H9 (cell line): ENCODE measurements at regions not wholly inside any gene's neighbourhood (a gene's known extent, or its start where the extent isn't known, plus 50 kb on each side); places are given as distances from the start of the nearest gene placed in this dataset.

Experiments
- DNase-seq: peaks from one replicate; pipeline ENCODE4 v3.0.0-alpha.2; 2017
- H2AFZ ChIP-seq: one replicate; pipeline ENCODE4 v1.6.1; 2013; ENCODE audit warnings: mild to moderate bottlenecking, low read length, control low read depth, moderate library complexity
- H2AK5ac ChIP-seq: 2 replicates; pipeline ENCODE4 v1.6.1; 2013; ENCODE audit warnings: low read length, control low read depth, mixed read lengths; ENCODE audit not compliant: insufficient read length
- H2BK120ac ChIP-seq: one replicate; pipeline ENCODE4 v1.6.1; 2013; ENCODE audit warnings: low read depth, mild to moderate bottlenecking, low read length, control low read depth, inconsistent platforms; ENCODE audit not compliant: poor library complexity, severe bottlenecking
- H2BK12ac ChIP-seq: 2 replicates; pipeline ENCODE4 v1.6.1; 2013; ENCODE audit warnings: low read length, control low read depth, mixed read lengths, low read depth; ENCODE audit not compliant: insufficient read length
- H2BK15ac ChIP-seq: 2 replicates; pipeline ENCODE4 v1.6.1; 2013; ENCODE audit warnings: low read depth, low read length, control low read depth
- H2BK20ac ChIP-seq: one replicate; pipeline ENCODE4 v1.6.1; 2013; ENCODE audit warnings: low read depth, mild to moderate bottlenecking, low read length, control low read depth, inconsistent platforms; ENCODE audit not compliant: poor library complexity, severe bottlenecking
- H2BK5ac ChIP-seq: 2 replicates; pipeline ENCODE4 v1.6.1; 2013; ENCODE audit warnings: low read length, control low read depth, mixed read lengths; ENCODE audit not compliant: insufficient read length
- H3K14ac ChIP-seq: 2 replicates; pipeline ENCODE4 v1.6.1; 2013; ENCODE audit warnings: low read length, control low read depth; ENCODE audit not compliant: insufficient read depth
- H3K18ac ChIP-seq: 2 replicates; pipeline ENCODE4 v1.6.1; 2013; ENCODE audit warnings: low read depth, mild to moderate bottlenecking, mixed read lengths, low read length, control low read depth; ENCODE audit not compliant: insufficient read length
- H3K23ac ChIP-seq: 2 replicates; pipeline ENCODE4 v1.6.1; 2013; ENCODE audit warnings: low read length, control low read depth, mixed read lengths, low read depth; ENCODE audit not compliant: insufficient read length
- H3K23me2 ChIP-seq: 2 replicates; pipeline ENCODE4 v1.6.1; 2013; ENCODE audit warnings: low read depth, mild to moderate bottlenecking, mixed read lengths, low read length, control low read depth; ENCODE audit not compliant: insufficient read length, poor library complexity, severe bottlenecking
- H3K27ac ChIP-seq: 2 replicates; pipeline ENCODE4 v1.5.1; 2013; ENCODE audit warnings: low read length, control low read depth, mixed read lengths, low read depth; ENCODE audit not compliant: insufficient read length
- H3K27me3 ChIP-seq: 2 replicates; pipeline ENCODE4 v1.6.1; 2013; ENCODE audit warnings: low read length, control low read depth, inconsistent platforms; ENCODE audit not compliant: insufficient read depth
- H3K4ac ChIP-seq: 2 replicates; pipeline ENCODE4 v1.6.1; 2013; ENCODE audit warnings: low read depth, mild to moderate bottlenecking, control low read depth, inconsistent platforms, low read length, moderate library complexity
- H3K4me1 ChIP-seq: 2 replicates; pipeline ENCODE4 v1.6.1; 2013; ENCODE audit warnings: low read length, control low read depth, inconsistent platforms; ENCODE audit not compliant: insufficient read depth
- H3K4me2 ChIP-seq: 2 replicates; pipeline ENCODE4 v1.6.1; 2013; ENCODE audit warnings: low read length, control low read depth, mixed read lengths; ENCODE audit not compliant: insufficient read length, insufficient read depth
- H3K56ac ChIP-seq: 2 replicates; pipeline ENCODE4 v1.6.1; 2013; ENCODE audit warnings: low read depth, mild to moderate bottlenecking, mixed read lengths, low read length, control low read depth; ENCODE audit not compliant: insufficient read length
- H3K79me1 ChIP-seq: 2 replicates; pipeline ENCODE4 v1.6.1; 2013; ENCODE audit warnings: low read depth, mild to moderate bottlenecking, moderate library complexity, low read length, control low read depth, inconsistent platforms; ENCODE audit not compliant: insufficient read depth, poor library complexity, severe bottlenecking
- H3K79me2 ChIP-seq: 2 replicates; pipeline ENCODE4 v1.6.1; 2013; ENCODE audit warnings: low read length, control low read depth, inconsistent platforms; ENCODE audit not compliant: insufficient read depth
- H3K9ac ChIP-seq: 2 replicates; pipeline ENCODE4 v1.6.1; 2013; ENCODE audit warnings: low read length, control low read depth, mixed read lengths; ENCODE audit not compliant: insufficient read length; ENCODE audit errors: extremely low read depth
- H3K9me3 ChIP-seq: one replicate; pipeline ENCODE4 v1.6.1; 2013; ENCODE audit warnings: low read depth, low read length, inconsistent platforms; ENCODE audit not compliant: control insufficient read depth
- H3T11ph ChIP-seq: one replicate; pipeline ENCODE4 v1.6.1; 2013; ENCODE audit warnings: mild to moderate bottlenecking, low read length, control low read depth, inconsistent platforms
- H4K20me1 ChIP-seq: one replicate; pipeline ENCODE4 v1.6.1; 2013; ENCODE audit not compliant: control insufficient read depth, insufficient read length, insufficient read depth
- H4K5ac ChIP-seq: 2 replicates; pipeline ENCODE4 v1.6.1; 2013; ENCODE audit warnings: low read depth, mild to moderate bottlenecking, mixed read lengths, low read length, control low read depth; ENCODE audit not compliant: insufficient read length
- H4K8ac ChIP-seq: replicated peaks from 2 replicates; pipeline ENCODE4 v1.6.1; 2013; ENCODE audit warnings: low read length, control low read depth, mixed read lengths, low read depth; ENCODE audit not compliant: insufficient read length
- H4K91ac ChIP-seq: 2 replicates; pipeline ENCODE4 v1.6.1; 2013; ENCODE audit warnings: low read depth, mild to moderate bottlenecking, moderate library complexity, mixed read lengths, low read length, control low read depth; ENCODE audit not compliant: insufficient read length
- H3K27ac Mint-ChIP-seq, 3 experiments: 2 replicates in 2 of 3; 3 replicates in 1 of 3; pipeline ENCODE4 v1.8.0; 2020 to 2021; ENCODE audit warnings: mixed read lengths in 3 of 3, mild to moderate bottlenecking in 1 of 3, moderate library complexity in 1 of 3
- H3K27me3 Mint-ChIP-seq: 2 replicates; pipeline ENCODE4 v1.8.0; 2021; ENCODE audit warnings: low read depth, mild to moderate bottlenecking, moderate library complexity, mixed read lengths
- H3K36me3 Mint-ChIP-seq, 3 experiments: 2 replicates in 2 of 3; 3 replicates in 1 of 3; pipeline ENCODE4 v1.8.0; 2020 to 2021; ENCODE audit warnings: low read depth in 3 of 3, mixed read lengths in 3 of 3; ENCODE audit not compliant: insufficient read depth in 1 of 3
- H3K4me1 Mint-ChIP-seq, 2 experiments: 2 replicates each; pipeline ENCODE4 v1.8.0; 2020; ENCODE audit warnings: mixed read lengths in 2 of 2
- H3K4me3 Mint-ChIP-seq, 2 experiments: 2 replicates in 1 of 2; 3 replicates in 1 of 2; pipeline ENCODE4 v1.8.0; 2020 to 2021; ENCODE audit warnings: mild to moderate bottlenecking in 2 of 2, mixed read lengths in 2 of 2, moderate library complexity in 1 of 2
- H3K9me3 Mint-ChIP-seq, 2 experiments: 2 replicates in 1 of 2; 3 replicates in 1 of 2; pipeline ENCODE4 v1.8.0; 2020; ENCODE audit warnings: mild to moderate bottlenecking in 2 of 2, mixed read lengths in 2 of 2, moderate library complexity in 1 of 2
- TF ChIP-seq, protein P1 (sequence below): fragments of 200-600 bp; sonication (generic); conservative IDR thresholded peaks from 3 replicates; pipeline ENCODE4 v1.8.0; 2021; ENCODE audit warnings: antibody characterized with exemption, mild to moderate bottlenecking

DNA sequence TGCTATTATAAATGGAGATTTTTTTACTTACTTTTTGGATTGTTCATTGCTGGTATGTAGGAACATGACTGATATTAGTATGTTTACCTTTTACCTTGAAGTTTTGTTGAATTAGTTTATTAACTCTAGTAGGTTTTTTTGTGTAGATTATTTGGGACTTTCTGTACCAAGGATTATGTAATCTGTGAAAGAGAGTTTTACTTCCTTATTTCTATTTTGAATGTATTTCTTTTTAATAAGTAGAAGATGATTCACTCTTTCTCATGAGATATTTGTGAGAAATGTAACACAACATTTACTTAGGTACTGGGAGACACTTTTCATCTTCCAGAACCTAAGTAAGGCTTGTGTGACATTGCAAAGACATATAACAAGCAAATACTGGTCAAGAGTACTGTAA is 473.9 kb upstream of the HS3ST5 start:
- Histone ChIP-seq H3K14ac (no peak overlapping the region), H3K4me2 (no peak overlapping the region), H2BK12ac (no peak overlapping the region), H4K8ac (no peak overlapping the region), H4K91ac (no peak overlapping the region), H3K79me1 (no peaks in the 10 kb centered on the region), H2BK120ac (no peak overlapping the region), H3K9me3 (no peaks in the 10 kb centered on the region), H3T11ph (no peak overlapping the region), H2BK15ac (no peak overlapping the region), H3K23ac (no peak overlapping the region), H3K23me2 (no peaks in the 10 kb centered on the region), H3K4me1 (no peaks in the 10 kb centered on the region), H3K9ac (no peak overlapping the region), H4K20me1 (no peaks in the 10 kb centered on the region), H3K56ac (no peak overlapping the region), H4K5ac (no peak overlapping the region), H2AFZ (no peak overlapping the region), H2AK5ac (no peak overlapping the region), H3K4ac (no peak overlapping the region), H2BK20ac (no peak overlapping the region), H3K27ac (no peak overlapping the region), H2BK5ac (no peak overlapping the region), H3K18ac (no peak overlapping the region), H3K27me3 (no peaks in the 10 kb centered on the region), H3K79me2 (no peaks in the 10 kb centered on the region)
- H3K27me3 Mint-ChIP-seq = no peaks in the 10 kb centered on the region
- H3K4me1 Mint-ChIP-seq = no peaks in the 10 kb centered on the region
- peaks cover 0 to 5% (median 0%) of the 10 kb centered on the region in 3 experiments; a peak in 1 of 7 replicates for H3K36me3 Mint-ChIP-seq
- no peak overlapping the region for H3K4me3 Mint-ChIP-seq
- TF ChIP-seq, protein P1, sequence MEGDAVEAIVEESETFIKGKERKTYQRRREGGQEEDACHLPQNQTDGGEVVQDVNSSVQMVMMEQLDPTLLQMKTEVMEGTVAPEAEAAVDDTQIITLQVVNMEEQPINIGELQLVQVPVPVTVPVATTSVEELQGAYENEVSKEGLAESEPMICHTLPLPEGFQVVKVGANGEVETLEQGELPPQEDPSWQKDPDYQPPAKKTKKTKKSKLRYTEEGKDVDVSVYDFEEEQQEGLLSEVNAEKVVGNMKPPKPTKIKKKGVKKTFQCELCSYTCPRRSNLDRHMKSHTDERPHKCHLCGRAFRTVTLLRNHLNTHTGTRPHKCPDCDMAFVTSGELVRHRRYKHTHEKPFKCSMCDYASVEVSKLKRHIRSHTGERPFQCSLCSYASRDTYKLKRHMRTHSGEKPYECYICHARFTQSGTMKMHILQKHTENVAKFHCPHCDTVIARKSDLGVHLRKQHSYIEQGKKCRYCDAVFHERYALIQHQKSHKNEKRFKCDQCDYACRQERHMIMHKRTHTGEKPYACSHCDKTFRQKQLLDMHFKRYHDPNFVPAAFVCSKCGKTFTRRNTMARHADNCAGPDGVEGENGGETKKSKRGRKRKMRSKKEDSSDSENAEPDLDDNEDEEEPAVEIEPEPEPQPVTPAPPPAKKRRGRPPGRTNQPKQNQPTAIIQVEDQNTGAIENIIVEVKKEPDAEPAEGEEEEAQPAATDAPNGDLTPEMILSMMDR = no peak
- no peak for DNase-seq
- peaks cover 3 to 4% of the 10 kb centered on the region in 2 experiments; a peak in 3 of 5 replicates for H3K9me3 Mint-ChIP-seq
- no peak overlapping the region for H3K27ac Mint-ChIP-seq
